ENCODE measurements at regions not wholly inside any gene's neighbourhood (a gene's known extent, or its start where the extent isn't known, plus 50 kb on each side); places are given as distances from the start of the nearest gene placed in this dataset.

GRCh38 chr11:115556984-115557383 lies 52.8 kb upstream of the CADM1 start:
- H3K4me1 ChIP-seq (ENCODE audit: insufficient read depth), result no peaks in the 10 kb centered on the region; the same call in 1 of the 2 replicates
- H3K9me2 ChIP-seq (ENCODE audit: insufficient read depth), result 0 out of 2 replicates have a peak, but pooled peaks cover 2% of the 10 kb centered on the region
- Mint-ChIP-seq H3K36me3 (ENCODE audit: low read depth) (no peaks in the 10 kb centered on the region; the same call in 2 of the 3 replicates), H3K27ac (no peak overlapping the region), H3K9me3 (peaks cover 2% of the 10 kb centered on the region; the same call in 2 of the 3 replicates), H3K27me3 (ENCODE audit: insufficient read depth, low read depth, poor library complexity) (no peaks in the 10 kb centered on the region), H3K4me1 (peaks cover 6% of the 10 kb centered on the region), H3K4me3 (no peak overlapping the region)
- no peak overlapping the region for H3K4me3 ChIP-seq
- no peak overlapping the region for H3K4me2 ChIP-seq
- peak overlapping the region; percentile 72; the same call in 1 of the 2 replicates for H2AFZ ChIP-seq
- DNase-seq (ENCODE audit: low spot score) (no peak), ATAC-seq (no peak)
- H3K36me3 ChIP-seq (ENCODE audit: insufficient read depth), result no peaks in the 10 kb centered on the region
- no peak overlapping the region for H3K27ac ChIP-seq (ENCODE audit: low read depth)
- no peak for TF ChIP-seq ZNF462 (CRISPR knock-in tag; IDR thresholded peaks at IDR 0.05)
- no peak for TF ChIP-seq STAT1 (IDR thresholded peaks at IDR 0.05; ENCODE audit: unreplicated experiment)
- TF ChIP-seq EZH2phosphoT487 (IDR thresholded peaks at IDR 0.05; ENCODE audit: unreplicated experiment), result no peak
- no peak for TF ChIP-seq ETS1 (IDR thresholded peaks at IDR 0.05)
- no peak for TF ChIP-seq ZNF114 (CRISPR knock-in tag; IDR thresholded peaks at IDR 0.05)
- TF ChIP-seq JUNB (IDR thresholded peaks at IDR 0.05; ENCODE audit: unreplicated experiment), result no peak
- no peak for TF ChIP-seq CTCF (conservative IDR thresholded peaks at IDR 0.05; ENCODE audit: low read depth in 2 of 2)
- TF ChIP-seq POLR2AphosphoS5 (IDR thresholded peaks at IDR 0.05; ENCODE audit: low read depth), result no peak
- no peak for TF ChIP-seq EZH2 (IDR thresholded peaks at IDR 0.05; ENCODE audit: low read depth, unreplicated experiment)
- TF ChIP-seq REST (IDR thresholded peaks at IDR 0.05; ENCODE audit: unreplicated experiment), result no peak
- TF ChIP-seq CREB1 (CRISPR knock-in tag; IDR thresholded peaks at IDR 0.05; ENCODE audit: low read depth), result no peak
- TF ChIP-seq ZNF331 (CRISPR knock-in tag; IDR thresholded peaks at IDR 0.05; ENCODE audit: low read depth), result no peak
- TF ChIP-seq NANOG (IDR thresholded peaks at IDR 0.05; ENCODE audit: borderline replicate concordance), result no peak
- H4K20me1 ChIP-seq (replicated peaks; ENCODE audit: insufficient read depth), result no peaks in the 10 kb centered on the region
- H3K27me3 ChIP-seq (ENCODE audit: insufficient read depth), result no peaks in the 10 kb centered on the region
- H3K79me2 ChIP-seq (replicated peaks; ENCODE audit: insufficient read depth), result no peaks in the 10 kb centered on the region
- no peaks in the 10 kb centered on the region for H3F3A ChIP-seq (replicated peaks; ENCODE audit: low read depth)
